GM13976 (cell line): ENCODE measurements at regions not wholly inside any gene's neighbourhood (a gene's known extent, or its start where the extent isn't known, plus 50 kb on each side); places are given as distances from the start of the nearest gene placed in this dataset.

ENCODE experiments used
- DNase-seq: peaks from one replicate; pipeline ENCODE4 v3.0.0; 2012; ENCODE audit warnings: low spot score
- CTCF ChIP-seq: IDR thresholded peaks from 2 replicates; pipeline ENCODE4 v1.5.1; 2012; ENCODE audit warnings: borderline replicate concordance, mild to moderate bottlenecking; ENCODE audit not compliant: insufficient read depth; ENCODE audit errors: extremely low read depth, missing control alignments, control extremely low read depth
- in situ Hi-C: fragments of 300-500 bp; cut with MboI; formaldehyde crosslinking; loops from one replicate; pipeline ENCODE4 v1.12.0; 2022; ENCODE audit warnings: low sequenced_read_pairs, mixed read lengths, inconsistent platforms; ENCODE audit not compliant: unreplicated experiment

- no peak for DNase-seq
- in situ Hi-C loops, result no loop called here
- TF ChIP-seq CTCF, result no peak
These were observed 765.3 kb upstream of the ADAMTS16 start for GRCh38 chr5:4374866-4375265.

GRCh38 chr5:4375640-4376039, 764.5 kb upstream of the ADAMTS16 start:
- no peak for TF ChIP-seq CTCF
- in situ Hi-C loops, result no loop called here
- DNase-seq, result no peak

- TF ChIP-seq CTCF, result no peak
- no peak for DNase-seq
- in situ Hi-C loops, result no loop called here
These were observed 757.0 kb upstream of the ADAMTS16 start for GRCh38 chr5:4383102-4383501.

GRCh38 chr5:4383518-4384198, 756.5 kb upstream of the ADAMTS16 start:
- TF ChIP-seq CTCF, result no peak
- in situ Hi-C loops, result no loop called here
- DNase-seq, result no peak

DNA sequence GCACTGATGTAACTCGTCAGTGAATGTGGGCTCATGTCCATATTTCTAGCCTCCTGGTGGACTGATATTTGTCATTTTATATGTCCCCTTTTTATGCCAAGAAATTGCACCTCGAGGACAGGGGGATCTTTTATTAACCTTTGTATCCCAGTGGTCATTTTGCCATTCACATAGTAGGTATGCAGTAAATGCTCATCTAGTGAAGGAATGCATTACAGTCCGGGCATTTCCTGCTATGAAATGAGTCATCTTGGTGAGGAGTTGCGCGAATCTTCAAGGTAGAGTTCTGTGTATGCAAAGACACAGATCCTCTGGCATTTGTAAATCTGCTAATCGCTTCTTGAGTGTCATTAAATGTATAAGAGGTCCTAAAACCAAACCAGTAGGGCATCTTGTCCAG, 755.5 kb upstream of the ADAMTS16 start:
- DNase-seq, result no peak
- in situ Hi-C loops, result no loop called here
- TF ChIP-seq CTCF, result no peak

DNA sequence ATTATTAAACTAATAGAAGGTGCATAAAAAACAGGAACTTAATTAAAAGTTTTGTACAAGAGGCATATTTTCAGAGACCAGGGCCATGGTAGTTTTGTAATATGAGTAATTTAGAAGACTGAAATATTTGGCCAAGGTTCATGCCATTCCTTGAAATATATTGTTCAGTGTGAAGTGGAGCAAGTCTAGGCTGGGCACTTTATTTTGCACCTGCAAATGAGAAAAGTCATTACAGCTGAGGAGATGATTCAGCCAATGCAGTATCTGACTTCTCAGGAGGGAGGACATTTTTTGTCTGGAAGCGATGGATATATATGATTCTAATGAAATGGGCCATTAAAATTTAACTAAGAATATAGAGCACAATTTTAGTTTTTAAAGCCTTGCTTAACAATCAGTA, 754.0 kb upstream of the ADAMTS16 start:
- no peak for DNase-seq
- in situ Hi-C loops, result no loop called here
- no peak for TF ChIP-seq CTCF
